Testis (tissue), 2 donors: ENCODE measurements at regions not wholly inside any gene's neighbourhood (a gene's known extent, or its start where the extent isn't known, plus 50 kb on each side); places are given as distances from the start of the nearest gene placed in this dataset.

Experiments used
- POLR2A ChIP-seq: fragments of 450-650 bp; IDR thresholded peaks from one replicate; pipeline ENCODE4 v1.6.1; 2017; ENCODE audit warnings: antibody characterized with exemption, mild to moderate bottlenecking, moderate library complexity
- TF ChIP-seq, protein P1 (sequence below), 3 experiments: fragments of 450-650 bp in 2 of 3; fragments of 200-600 bp in 1 of 3; sonication (generic) in 1 of 3; IDR thresholded peaks; one replicate each; pipeline ENCODE4 v1.5.1; 2016 to 2019; ENCODE audit warnings: antibody characterized with exemption in 3 of 3, mild to moderate bottlenecking in 2 of 3, moderate library complexity in 1 of 3

DNA sequence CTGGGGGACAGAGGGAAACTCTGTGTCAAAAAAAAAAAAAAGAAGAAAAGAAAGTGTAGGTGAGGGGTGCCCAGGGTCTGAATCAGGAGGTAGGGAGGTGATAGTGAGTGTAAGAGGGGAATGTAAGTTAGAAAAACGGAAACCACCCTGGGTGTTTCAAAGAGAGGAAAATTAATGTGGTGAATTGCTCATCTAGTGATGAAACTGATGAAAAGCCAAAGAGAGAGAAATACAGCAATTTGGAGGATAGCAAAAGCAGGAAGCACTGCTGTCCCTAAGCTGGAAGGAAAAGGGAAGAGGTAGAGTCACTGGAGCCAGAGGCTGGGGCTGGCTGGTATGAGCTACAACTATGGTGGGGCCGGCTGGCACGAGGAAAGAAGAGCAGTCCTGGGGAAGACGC is 85.0 kb upstream of the CEP85L start:
- TF ChIP-seq, protein P1, sequence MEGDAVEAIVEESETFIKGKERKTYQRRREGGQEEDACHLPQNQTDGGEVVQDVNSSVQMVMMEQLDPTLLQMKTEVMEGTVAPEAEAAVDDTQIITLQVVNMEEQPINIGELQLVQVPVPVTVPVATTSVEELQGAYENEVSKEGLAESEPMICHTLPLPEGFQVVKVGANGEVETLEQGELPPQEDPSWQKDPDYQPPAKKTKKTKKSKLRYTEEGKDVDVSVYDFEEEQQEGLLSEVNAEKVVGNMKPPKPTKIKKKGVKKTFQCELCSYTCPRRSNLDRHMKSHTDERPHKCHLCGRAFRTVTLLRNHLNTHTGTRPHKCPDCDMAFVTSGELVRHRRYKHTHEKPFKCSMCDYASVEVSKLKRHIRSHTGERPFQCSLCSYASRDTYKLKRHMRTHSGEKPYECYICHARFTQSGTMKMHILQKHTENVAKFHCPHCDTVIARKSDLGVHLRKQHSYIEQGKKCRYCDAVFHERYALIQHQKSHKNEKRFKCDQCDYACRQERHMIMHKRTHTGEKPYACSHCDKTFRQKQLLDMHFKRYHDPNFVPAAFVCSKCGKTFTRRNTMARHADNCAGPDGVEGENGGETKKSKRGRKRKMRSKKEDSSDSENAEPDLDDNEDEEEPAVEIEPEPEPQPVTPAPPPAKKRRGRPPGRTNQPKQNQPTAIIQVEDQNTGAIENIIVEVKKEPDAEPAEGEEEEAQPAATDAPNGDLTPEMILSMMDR (IDR thresholded peaks at IDR 0.05): no peak
- TF ChIP-seq POLR2A: no peak
